ENCODE measurements at regions not wholly inside any gene's neighbourhood (a gene's known extent, or its start where the extent isn't known, plus 50 kb on each side); places are given as distances from the start of the nearest gene placed in this dataset.

DNA sequence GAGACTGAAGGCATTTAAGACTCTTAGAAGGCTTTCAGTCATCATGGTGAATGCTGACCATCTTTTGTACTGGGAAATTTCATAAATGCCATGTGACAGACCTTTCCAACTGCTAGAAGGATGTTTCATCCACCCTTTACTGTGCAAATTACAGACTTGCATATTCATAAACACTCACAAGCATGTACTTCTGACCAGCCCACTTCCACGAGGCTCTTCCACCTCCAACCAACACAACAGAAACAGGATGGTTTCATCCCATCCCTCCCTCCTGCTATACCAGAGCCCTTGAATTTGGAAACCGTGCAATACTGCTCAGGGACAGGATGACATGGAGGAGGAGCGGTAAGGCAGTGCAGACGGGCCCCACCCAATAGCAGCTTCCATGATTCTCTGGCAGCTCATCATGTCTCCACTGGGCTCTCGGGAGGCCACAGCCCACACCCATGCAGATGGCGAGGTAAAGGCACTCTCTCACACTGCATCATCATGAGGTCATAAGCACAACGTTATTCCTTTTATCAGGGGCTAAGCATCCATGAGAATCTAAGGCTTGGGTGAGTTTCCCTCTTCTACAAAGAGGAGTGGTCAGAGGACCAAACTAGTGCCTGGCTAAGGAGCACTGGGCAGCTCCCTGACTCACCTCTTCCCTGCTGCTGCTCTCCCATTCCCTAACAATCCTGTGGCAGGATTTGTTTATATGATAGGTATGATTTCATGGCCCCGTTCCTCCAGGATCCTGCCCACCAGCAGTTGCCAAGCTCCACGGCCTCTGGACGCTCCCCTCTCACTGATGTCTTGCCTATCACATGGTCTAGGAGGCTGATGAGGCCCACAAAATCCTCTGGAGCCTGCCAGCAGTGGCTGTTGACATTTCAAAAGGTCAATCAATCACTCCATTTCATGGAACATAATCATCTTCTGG is 94.4 kb upstream of the FSTL4 start:
- Mint-ChIP-seq H3K36me3 (ENCODE audit: insufficient read depth in 1 of 3, low read depth in 3 of 3) (no peaks in the 10 kb centered on the region), H3K27ac (peak overlapping the region in 1 of 3 experiments; percentile 8; a peak in 2 of 7 replicates), H3K9me3 (no peaks in the 10 kb centered on the region), H3K4me3 (no peak overlapping the region), H3K27me3 (ENCODE audit: low read depth) (peaks cover 4% of the 10 kb centered on the region; the same call in 1 of the 2 replicates), H3K4me1 (no peaks in the 10 kb centered on the region)
- no peaks in the 10 kb centered on the region for H3K79me1 ChIP-seq (ENCODE audit: insufficient read depth, low read depth, low read length, poor library complexity, severe bottlenecking)
- DNase-seq, result peak; percentile 11
- no peaks in the 10 kb centered on the region for H3K79me2 ChIP-seq (ENCODE audit: insufficient read depth, low read length)
- no peak overlapping the region for H3K27ac ChIP-seq (ENCODE audit: insufficient read length, low read depth, low read length)
- H4K5ac ChIP-seq (ENCODE audit: insufficient read length, low read depth, low read length), result no peak overlapping the region
- no peak overlapping the region for H3K9ac ChIP-seq (ENCODE audit: extremely low read depth, insufficient read length, low read length)
- H2BK20ac ChIP-seq (ENCODE audit: low read depth, low read length, poor library complexity, severe bottlenecking), result no peak overlapping the region
- H3K27me3 ChIP-seq (ENCODE audit: insufficient read depth, low read length), result no peaks in the 10 kb centered on the region
- H4K20me1 ChIP-seq (ENCODE audit: control insufficient read depth, insufficient read depth, insufficient read length), result no peaks in the 10 kb centered on the region
- no peak overlapping the region for H3K56ac ChIP-seq (ENCODE audit: insufficient read length, low read depth, low read length)
- no peak overlapping the region for H2AK5ac ChIP-seq (ENCODE audit: insufficient read length, low read length)
- no CpG with 5 or more reads among the region's 10 CpGs for WGBS (ENCODE audit: extremely low coverage, insufficient read length, low lambda C conversion rate)
- H2AFZ ChIP-seq (ENCODE audit: low read length), result no peak overlapping the region
- no peak overlapping the region for H3T11ph ChIP-seq (ENCODE audit: low read length)
- no peaks in the 10 kb centered on the region for H3K4me1 ChIP-seq (ENCODE audit: insufficient read depth, low read length)
- no peaks in the 10 kb centered on the region for H3K9me3 ChIP-seq (ENCODE audit: control insufficient read depth, low read depth, low read length)
- no peak overlapping the region for H4K91ac ChIP-seq (ENCODE audit: insufficient read length, low read depth, low read length)
- H3K18ac ChIP-seq (ENCODE audit: insufficient read length, low read depth, low read length), result no peak overlapping the region
- no peak overlapping the region for H2BK120ac ChIP-seq (ENCODE audit: low read depth, low read length, poor library complexity, severe bottlenecking)
- H3K14ac ChIP-seq (ENCODE audit: insufficient read depth, low read length), result no peak overlapping the region
- no peak overlapping the region for H4K8ac ChIP-seq (replicated peaks; ENCODE audit: insufficient read length, low read depth, low read length)
- H3K4me2 ChIP-seq (ENCODE audit: insufficient read depth, insufficient read length, low read length), result no peak overlapping the region
- H3K23ac ChIP-seq (ENCODE audit: insufficient read length, low read depth, low read length), result no peak overlapping the region
- no peak overlapping the region for H2BK5ac ChIP-seq (ENCODE audit: insufficient read length, low read length)
- H3K23me2 ChIP-seq (ENCODE audit: insufficient read length, low read depth, low read length, poor library complexity, severe bottlenecking), result no peaks in the 10 kb centered on the region
- TF ChIP-seq, protein P1, sequence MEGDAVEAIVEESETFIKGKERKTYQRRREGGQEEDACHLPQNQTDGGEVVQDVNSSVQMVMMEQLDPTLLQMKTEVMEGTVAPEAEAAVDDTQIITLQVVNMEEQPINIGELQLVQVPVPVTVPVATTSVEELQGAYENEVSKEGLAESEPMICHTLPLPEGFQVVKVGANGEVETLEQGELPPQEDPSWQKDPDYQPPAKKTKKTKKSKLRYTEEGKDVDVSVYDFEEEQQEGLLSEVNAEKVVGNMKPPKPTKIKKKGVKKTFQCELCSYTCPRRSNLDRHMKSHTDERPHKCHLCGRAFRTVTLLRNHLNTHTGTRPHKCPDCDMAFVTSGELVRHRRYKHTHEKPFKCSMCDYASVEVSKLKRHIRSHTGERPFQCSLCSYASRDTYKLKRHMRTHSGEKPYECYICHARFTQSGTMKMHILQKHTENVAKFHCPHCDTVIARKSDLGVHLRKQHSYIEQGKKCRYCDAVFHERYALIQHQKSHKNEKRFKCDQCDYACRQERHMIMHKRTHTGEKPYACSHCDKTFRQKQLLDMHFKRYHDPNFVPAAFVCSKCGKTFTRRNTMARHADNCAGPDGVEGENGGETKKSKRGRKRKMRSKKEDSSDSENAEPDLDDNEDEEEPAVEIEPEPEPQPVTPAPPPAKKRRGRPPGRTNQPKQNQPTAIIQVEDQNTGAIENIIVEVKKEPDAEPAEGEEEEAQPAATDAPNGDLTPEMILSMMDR (conservative IDR thresholded peaks at IDR 0.05), result no peak
- H3K4ac ChIP-seq (ENCODE audit: low read depth, low read length), result no peak overlapping the region
- no peak overlapping the region for H2BK12ac ChIP-seq (ENCODE audit: insufficient read length, low read depth, low read length)
- no peak overlapping the region for H2BK15ac ChIP-seq (ENCODE audit: low read depth, low read length)
